Muscle of leg (tissue), 3 donors: ENCODE measurements at regions not wholly inside any gene's neighbourhood (a gene's known extent, or its start where the extent isn't known, plus 50 kb on each side); places are given as distances from the start of the nearest gene placed in this dataset.

Experiments used
- DNase-seq: peaks from one replicate; pipeline ENCODE4 v3.0.0; 2013
- H3K27ac ChIP-seq: one replicate; pipeline ENCODE4 v1.5.1; 2013; ENCODE audit warnings: mild to moderate bottlenecking, low read length, control low read depth
- H3K27me3 ChIP-seq: one replicate; pipeline ENCODE4 v1.6.1; 2013; ENCODE audit warnings: low read length; ENCODE audit not compliant: control insufficient read depth, insufficient read depth
- H3K36me3 ChIP-seq: one replicate; pipeline ENCODE4 v1.6.1; 2013; ENCODE audit warnings: low read length; ENCODE audit not compliant: control insufficient read depth, insufficient read depth
- H3K4me1 ChIP-seq: one replicate; pipeline ENCODE4 v1.6.1; 2013; ENCODE audit warnings: low read length; ENCODE audit not compliant: control insufficient read depth, insufficient read depth
- H3K4me3 ChIP-seq: one replicate; pipeline ENCODE4 v1.5.1; 2013; ENCODE audit warnings: low read length, control low read depth
- H3K9me3 ChIP-seq: replicated peaks from 2 replicates; pipeline ENCODE4 v1.6.1; 2013; ENCODE audit warnings: low read depth, low read length; ENCODE audit not compliant: control insufficient read depth
- WGBS: methylation state at CpG from one replicate; pipeline ENCODE4 v1.1.5; 2013; ENCODE audit warnings: missing lambda C conversion rate; ENCODE audit not compliant: insufficient coverage; 5-methylcytosine and 5-hydroxymethylcytosine counted together

DNA sequence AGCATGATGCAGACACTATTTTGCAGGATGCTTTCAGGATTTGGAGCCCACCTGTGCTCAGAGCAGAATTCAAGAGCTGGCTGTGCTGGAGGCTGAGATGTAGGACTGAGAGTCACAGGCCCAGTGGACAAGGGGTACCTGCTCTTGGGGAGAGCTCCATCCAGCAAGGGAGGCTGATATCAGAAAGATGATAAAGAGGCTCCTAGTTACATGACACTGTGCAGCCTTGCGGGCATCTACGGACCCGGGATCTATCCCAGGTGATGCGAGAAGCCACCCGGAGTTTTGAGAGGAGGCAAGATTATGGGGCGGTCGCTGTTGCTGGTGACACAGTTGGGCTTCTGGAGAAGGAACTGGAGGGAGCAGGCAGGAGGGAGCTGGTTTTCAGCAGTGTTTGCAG, 579.0 kb downstream of the TBC1D22A start:
- no peak overlapping the region for H3K4me3 ChIP-seq
- peaks cover 5% of the 10 kb centered on the region for H3K4me1 ChIP-seq
- no peak for DNase-seq
- H3K27ac ChIP-seq: no peak overlapping the region
- no peaks in the 10 kb centered on the region for H3K36me3 ChIP-seq
- H3K27me3 ChIP-seq: peaks cover 10% of the 10 kb centered on the region
- WGBS: 83% methylated on average over 7 of the region's 7 CpGs
- H3K9me3 ChIP-seq: no peaks in the 10 kb centered on the region

GRCh38 chr22:47340851-47341436, 578.5 kb downstream of the TBC1D22A start:
- Histone ChIP-seq H3K27ac (no peak overlapping the region), H3K9me3 (no peaks in the 10 kb centered on the region), H3K4me1 (peaks cover 5% of the 10 kb centered on the region), H3K4me3 (no peak overlapping the region), H3K36me3 (no peaks in the 10 kb centered on the region), H3K27me3 (peaks cover 10% of the 10 kb centered on the region)
- 71% methylated on average over 4 of the region's 5 CpGs for WGBS
- DNase-seq: no peak

- WGBS: 50% methylated on average over 4 of the region's 8 CpGs
- H3K4me3 ChIP-seq: no peak overlapping the region
- DNase-seq: peak; percentile 30
- H3K27me3 ChIP-seq: peaks cover 8% of the 10 kb centered on the region
- H3K4me1 ChIP-seq: peaks cover 15% of the 10 kb centered on the region
- peaks cover 5% of the 10 kb centered on the region for H3K9me3 ChIP-seq
- H3K27ac ChIP-seq: no peak overlapping the region
- H3K36me3 ChIP-seq: no peaks in the 10 kb centered on the region
These were observed 574.7 kb downstream of the TBC1D22A start for GRCh38 chr22:47337161-47337621.

GRCh38 chr22:47335958-47336357, 573.5 kb downstream of the TBC1D22A start:
- Histone ChIP-seq H3K27me3 (peaks cover 2% of the 10 kb centered on the region), H3K27ac (no peak overlapping the region), H3K4me1 (peaks cover 22% of the 10 kb centered on the region), H3K36me3 (no peaks in the 10 kb centered on the region), H3K4me3 (no peak overlapping the region), H3K9me3 (peaks cover 5% of the 10 kb centered on the region)
- 93% methylated on average over 3 of the region's 3 CpGs for WGBS
- no peak for DNase-seq

GRCh38 chr22:47335460-47335859, 573.0 kb downstream of the TBC1D22A start:
- H3K4me3 ChIP-seq: no peak overlapping the region
- no peak for DNase-seq
- peaks cover 22% of the 10 kb centered on the region for H3K4me1 ChIP-seq
- peaks cover 1% of the 10 kb centered on the region for H3K27me3 ChIP-seq
- 81% methylated on average over 5 of the region's 10 CpGs for WGBS
- H3K27ac ChIP-seq: no peak overlapping the region
- peaks cover 5% of the 10 kb centered on the region for H3K9me3 ChIP-seq
- no peaks in the 10 kb centered on the region for H3K36me3 ChIP-seq

GRCh38 chr22:47334601-47335000, 572.2 kb downstream of the TBC1D22A start:
- Histone ChIP-seq H3K27ac (no peak overlapping the region), H3K4me1 (peaks cover 22% of the 10 kb centered on the region), H3K36me3 (no peaks in the 10 kb centered on the region), H3K4me3 (no peak overlapping the region), H3K27me3 (peaks cover 6% of the 10 kb centered on the region), H3K9me3 (peaks cover 5% of the 10 kb centered on the region)
- WGBS: 61% methylated on average over 6 of the region's 7 CpGs
- DNase-seq: no peak

DNA sequence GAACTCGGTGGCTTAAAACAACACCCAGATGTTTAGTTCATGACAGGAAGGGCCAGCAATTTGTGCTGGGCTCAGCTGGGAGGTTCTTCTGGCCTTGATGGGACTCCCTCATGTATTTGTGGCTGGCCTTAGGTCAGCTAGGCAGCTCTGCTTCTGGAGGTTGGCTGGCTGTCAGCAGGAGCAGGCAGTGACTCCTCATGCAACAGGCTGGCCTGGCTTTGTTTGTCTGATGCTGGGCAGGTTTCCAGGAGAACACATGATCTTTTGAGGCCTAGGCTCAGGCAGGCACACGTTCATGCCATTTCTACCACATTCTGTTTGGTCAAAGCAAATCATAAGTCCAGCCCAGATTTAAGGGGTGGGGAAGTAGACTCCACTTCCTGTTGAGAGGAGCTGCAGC, 571.2 kb downstream of the TBC1D22A start:
- Histone ChIP-seq H3K4me1 (peaks cover 22% of the 10 kb centered on the region), H3K9me3 (peaks cover 5% of the 10 kb centered on the region), H3K27me3 (peaks cover 8% of the 10 kb centered on the region), H3K4me3 (no peak overlapping the region), H3K27ac (no peak overlapping the region), H3K36me3 (no peaks in the 10 kb centered on the region)
- peak; percentile 49 for DNase-seq
- no CpG with 5 or more reads among the region's 2 CpGs for WGBS

GRCh38 chr22:47332246-47332980, 570.0 kb downstream of the TBC1D22A start:
- no peaks in the 10 kb centered on the region for H3K36me3 ChIP-seq
- no peak overlapping the region for H3K27ac ChIP-seq
- WGBS: 93% methylated on average over 9 of the region's 14 CpGs
- no peak overlapping the region for H3K4me3 ChIP-seq
- peaks cover 5% of the 10 kb centered on the region for H3K9me3 ChIP-seq
- H3K4me1 ChIP-seq: peaks cover 22% of the 10 kb centered on the region
- H3K27me3 ChIP-seq: peaks cover 8% of the 10 kb centered on the region
- DNase-seq: peak; percentile 43

DNA sequence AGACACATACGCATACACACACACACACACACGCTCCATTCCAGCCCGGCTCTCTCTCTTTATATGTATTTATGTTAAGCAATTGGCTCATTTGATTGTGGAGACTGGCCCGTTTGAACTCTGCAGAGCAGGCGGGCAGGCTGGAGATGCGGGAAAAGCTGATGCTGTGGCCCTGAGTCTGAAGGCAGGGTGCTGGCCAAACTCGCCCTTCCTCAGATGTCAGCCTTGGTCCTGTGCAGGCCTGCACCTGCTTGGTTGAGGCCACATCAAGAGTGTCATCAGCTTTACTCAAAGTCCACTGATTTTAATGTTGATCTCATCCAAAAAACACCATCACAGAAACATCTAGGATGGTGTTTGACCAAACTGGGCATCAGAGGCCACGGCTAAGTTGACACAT, 569.3 kb downstream of the TBC1D22A start:
- DNase-seq: no peak
- peaks cover 17% of the 10 kb centered on the region for H3K4me1 ChIP-seq
- 86% methylated on average over 4 of the region's 8 CpGs for WGBS
- no peaks in the 10 kb centered on the region for H3K36me3 ChIP-seq
- no peak overlapping the region for H3K27ac ChIP-seq
- H3K4me3 ChIP-seq: no peak overlapping the region
- peaks cover 8% of the 10 kb centered on the region for H3K27me3 ChIP-seq
- peaks cover 5% of the 10 kb centered on the region for H3K9me3 ChIP-seq

GRCh38 chr22:47329727-47330650, 567.5 kb downstream of the TBC1D22A start:
- Histone ChIP-seq H3K9me3 (peaks cover 5% of the 10 kb centered on the region), H3K36me3 (no peaks in the 10 kb centered on the region), H3K4me3 (no peak overlapping the region), H3K4me1 (peaks cover 17% of the 10 kb centered on the region), H3K27me3 (peaks cover 8% of the 10 kb centered on the region), H3K27ac (no peak overlapping the region)
- 64% methylated on average over 14 of the region's 18 CpGs for WGBS
- no peak for DNase-seq
